Activated CD8-positive, alpha-beta memory T cell treated with anti-CD3 and anti-CD28 coated beads, Interleukin-2, amount 50 U/mL, for 4 hours (primary cell): ENCODE measurements at regions not wholly inside any gene's neighbourhood (a gene's known extent, or its start where the extent isn't known, plus 50 kb on each side); places are given as distances from the start of the nearest gene placed in this dataset.

Experiments
- DNase-seq: peaks from one replicate; pipeline ENCODE4 v3.0.0-alpha.2; 2020

DNA sequence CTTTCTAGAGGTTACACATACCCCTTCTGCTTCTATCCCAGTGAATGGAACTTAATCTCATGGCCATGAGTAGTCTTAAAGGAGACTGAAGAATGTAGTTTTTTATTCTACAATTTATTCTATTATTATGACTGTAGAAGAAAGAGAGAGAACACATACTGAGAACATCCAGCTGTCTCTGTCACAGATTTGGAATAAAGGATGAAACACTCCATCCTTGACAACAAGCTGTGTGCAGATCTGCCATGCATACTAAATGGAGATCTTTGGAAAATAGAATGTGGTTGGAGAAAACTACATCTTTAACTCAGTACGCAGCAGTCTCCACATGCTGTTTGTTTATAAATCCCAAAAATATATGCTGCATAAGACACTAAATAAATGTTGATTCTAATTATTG is 54.1 kb upstream of the NUDT7 start:
- DNase-seq, result no peak

- DNase-seq, result no peak
These were observed 53.3 kb upstream of the NUDT7 start for GRCh38 chr16:77669057-77669456.
